IPS-20b (cell line): ENCODE measurements at regions not wholly inside any gene's neighbourhood (a gene's known extent, or its start where the extent isn't known, plus 50 kb on each side); places are given as distances from the start of the nearest gene placed in this dataset.
"Not testable (repeated sequence)": the region's sequence is repeated elsewhere in the genome, so short reads cannot be mapped to it uniquely, and the experiment has no call there.

ENCODE experiments used
- H3K27ac ChIP-seq: one replicate; pipeline ENCODE4 v1.5.1; 2013; ENCODE audit warnings: low read length
- H3K27me3 ChIP-seq: 2 replicates; pipeline ENCODE4 v1.6.1; 2013; ENCODE audit warnings: mild to moderate bottlenecking, low read length, inconsistent platforms; ENCODE audit not compliant: insufficient read depth
- H3K36me3 ChIP-seq: 2 replicates; pipeline ENCODE4 v1.6.1; 2013; ENCODE audit warnings: low read depth, mild to moderate bottlenecking, inconsistent platforms, low read length, moderate library complexity; ENCODE audit not compliant: insufficient read depth
- H3K4me1 ChIP-seq: 2 replicates; pipeline ENCODE4 v1.6.1; 2013; ENCODE audit warnings: mild to moderate bottlenecking, control low read depth, inconsistent platforms, low read length, moderate library complexity; ENCODE audit not compliant: insufficient read depth
- H3K4me3 ChIP-seq: 2 replicates; pipeline ENCODE4 v1.5.1; 2013; ENCODE audit warnings: mild to moderate bottlenecking, low read length, inconsistent platforms
- H3K9ac ChIP-seq: 2 replicates; pipeline ENCODE4 v1.6.1; 2013; ENCODE audit warnings: low read depth, mild to moderate bottlenecking, inconsistent platforms, low read length, moderate library complexity
- H3K9me3 ChIP-seq: 2 replicates; pipeline ENCODE4 v1.6.1; 2013; ENCODE audit warnings: mild to moderate bottlenecking, low read depth, low read length, inconsistent platforms; ENCODE audit not compliant: insufficient read depth

DNA sequence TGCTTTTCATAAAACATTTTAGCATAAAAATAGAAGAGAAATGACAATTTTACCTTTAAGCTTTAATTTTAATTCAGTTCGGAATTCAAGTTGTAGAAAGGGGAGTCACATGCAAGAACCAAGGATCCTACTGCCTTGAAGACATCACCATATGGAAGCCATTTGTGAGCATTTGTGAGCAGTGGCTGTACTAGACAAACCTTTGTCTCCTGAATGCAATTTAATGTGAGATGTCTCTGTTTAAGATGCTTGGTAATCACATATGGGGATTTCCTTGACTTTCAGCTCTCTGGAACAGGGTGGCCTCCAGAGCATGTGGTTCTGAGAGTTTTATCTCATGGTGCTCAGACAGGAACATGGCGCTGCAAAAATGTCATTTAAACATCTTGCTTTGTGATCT lies 421.8 kb downstream of the NYAP2 start:
- H3K27me3 ChIP-seq: no peaks in the 10 kb centered on the region
- no peaks in the 10 kb centered on the region for H3K9me3 ChIP-seq
- no peak overlapping the region for H3K9ac ChIP-seq
- H3K27ac ChIP-seq: no peak overlapping the region
- no peaks in the 10 kb centered on the region for H3K36me3 ChIP-seq
- H3K4me1 ChIP-seq: no peaks in the 10 kb centered on the region
- no peak overlapping the region for H3K4me3 ChIP-seq

GRCh38 chr2:225820826-225821225 lies 421.3 kb downstream of the NYAP2 start:
- no peak overlapping the region for H3K4me3 ChIP-seq
- H3K27me3 ChIP-seq: no peaks in the 10 kb centered on the region

DNA sequence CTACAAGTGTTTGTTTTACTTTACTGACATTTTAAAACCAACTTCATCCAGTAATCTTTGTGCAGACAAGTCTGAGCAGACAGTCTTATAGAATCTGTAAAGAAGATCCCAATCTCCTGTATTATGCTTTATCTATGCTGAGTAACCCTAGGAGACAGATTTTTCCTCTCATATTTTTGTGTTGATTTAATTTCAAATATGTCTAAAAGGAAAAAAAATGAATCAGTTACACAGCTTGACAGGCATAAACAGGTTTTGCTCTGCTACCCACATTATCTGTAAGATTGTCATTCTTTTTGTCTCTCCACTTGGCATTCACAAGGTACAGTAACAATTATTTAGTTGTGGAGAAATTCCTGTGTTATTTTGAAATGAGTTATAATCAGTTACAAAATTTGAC lies 415.0 kb downstream of the NYAP2 start:
- H3K36me3 ChIP-seq: no peaks in the 10 kb centered on the region
- no peak overlapping the region for H3K27ac ChIP-seq
- no peaks in the 10 kb centered on the region for H3K9me3 ChIP-seq
- H3K4me1 ChIP-seq: no peaks in the 10 kb centered on the region
- no peak overlapping the region for H3K9ac ChIP-seq
- H3K27me3 ChIP-seq: no peaks in the 10 kb centered on the region
- H3K4me3 ChIP-seq: no peak overlapping the region

More at GRCh38 chr2:225820826-225821225, 421.3 kb downstream of the NYAP2 start:
- H3K36me3 ChIP-seq: no peaks in the 10 kb centered on the region
- H3K9me3 ChIP-seq: no peaks in the 10 kb centered on the region
- H3K27ac ChIP-seq: no peak overlapping the region
- no peaks in the 10 kb centered on the region for H3K4me1 ChIP-seq
- H3K9ac ChIP-seq: no peak overlapping the region

DNA sequence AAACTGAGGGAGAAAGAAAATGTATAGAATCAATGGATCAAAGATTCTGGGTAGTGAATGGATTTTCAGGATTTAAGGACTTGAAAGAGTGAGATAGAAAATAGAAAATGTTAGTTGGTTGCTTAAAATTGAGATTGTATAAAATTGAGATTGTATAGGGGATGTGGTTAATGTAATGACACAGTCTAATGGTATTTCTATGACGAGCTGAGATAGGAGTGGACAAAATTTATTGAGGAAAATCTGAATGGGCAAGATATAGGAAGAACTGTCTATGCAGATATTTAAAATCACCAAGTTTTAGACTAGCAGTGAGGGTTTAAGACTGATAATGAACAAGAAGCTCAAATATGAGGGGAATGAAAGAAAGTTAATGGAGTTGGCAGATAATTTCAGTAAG lies 406.6 kb downstream of the NYAP2 start:
- Histone ChIP-seq H3K36me3 (no peaks in the 10 kb centered on the region), H3K4me1 (no peaks in the 10 kb centered on the region), H3K27ac (no peak overlapping the region), H3K27me3 (no peaks in the 10 kb centered on the region), H3K4me3 (no peak overlapping the region), H3K9me3 (no peaks in the 10 kb centered on the region), H3K9ac (no peak overlapping the region)

DNA sequence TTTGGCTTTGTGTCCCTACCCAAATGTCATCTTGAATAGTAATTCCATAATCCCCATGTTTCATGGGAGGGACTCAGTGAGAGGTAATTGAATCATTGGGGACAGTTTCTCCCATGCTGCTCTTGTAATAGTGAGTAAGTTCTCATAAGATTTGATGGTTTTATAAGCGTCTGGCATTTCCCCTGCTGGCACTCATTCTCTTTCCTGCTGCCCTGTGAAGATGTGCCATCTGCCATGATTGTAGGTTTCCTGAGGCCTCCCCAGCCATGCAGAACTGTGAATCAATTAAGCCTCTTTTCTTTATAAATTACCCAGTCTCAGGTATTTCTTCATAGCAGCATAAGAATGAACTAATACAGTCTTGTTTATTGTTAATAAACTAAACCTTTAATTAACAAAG lies 402.6 kb downstream of the NYAP2 start:
- not testable (repeated sequence) for H3K9me3 ChIP-seq, H3K27ac ChIP-seq, H3K36me3 ChIP-seq, H3K9ac ChIP-seq, H3K4me1 ChIP-seq, H3K4me3 ChIP-seq, H3K27me3 ChIP-seq

DNA sequence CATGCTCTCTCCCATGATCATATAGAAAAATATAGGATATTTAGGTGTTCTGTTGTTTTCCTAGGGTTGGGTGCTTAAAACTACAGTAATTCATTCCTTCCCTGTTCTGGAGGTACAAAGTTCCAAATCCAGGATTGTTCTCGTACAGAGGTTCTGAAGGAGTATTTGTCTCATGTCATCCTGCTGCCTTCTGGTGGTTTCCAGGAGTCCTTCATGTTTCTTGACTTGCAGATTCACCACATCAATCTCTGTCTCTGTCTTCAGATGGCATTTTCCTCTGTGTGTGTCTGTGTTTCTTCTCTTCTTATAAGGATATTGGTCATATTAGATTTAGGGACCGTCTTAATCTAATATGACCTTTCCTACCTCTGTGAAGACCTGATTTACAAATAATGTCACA lies 397.9 kb downstream of the NYAP2 start:
- no peak overlapping the region for H3K27ac ChIP-seq
- no peaks in the 10 kb centered on the region for H3K27me3 ChIP-seq
- H3K36me3 ChIP-seq: no peaks in the 10 kb centered on the region
- no peaks in the 10 kb centered on the region for H3K4me1 ChIP-seq
- no peaks in the 10 kb centered on the region for H3K9me3 ChIP-seq
- no peak overlapping the region for H3K4me3 ChIP-seq
- no peak overlapping the region for H3K9ac ChIP-seq

- H3K27me3 ChIP-seq: no peaks in the 10 kb centered on the region
- no peak overlapping the region for H3K4me3 ChIP-seq
- no peak overlapping the region for H3K9ac ChIP-seq
- H3K36me3 ChIP-seq: no peaks in the 10 kb centered on the region
- H3K4me1 ChIP-seq: no peaks in the 10 kb centered on the region
- no peaks in the 10 kb centered on the region for H3K9me3 ChIP-seq
- no peak overlapping the region for H3K27ac ChIP-seq
Measured at GRCh38 chr2:225794652-225795400, 395.3 kb downstream of the NYAP2 start.

DNA sequence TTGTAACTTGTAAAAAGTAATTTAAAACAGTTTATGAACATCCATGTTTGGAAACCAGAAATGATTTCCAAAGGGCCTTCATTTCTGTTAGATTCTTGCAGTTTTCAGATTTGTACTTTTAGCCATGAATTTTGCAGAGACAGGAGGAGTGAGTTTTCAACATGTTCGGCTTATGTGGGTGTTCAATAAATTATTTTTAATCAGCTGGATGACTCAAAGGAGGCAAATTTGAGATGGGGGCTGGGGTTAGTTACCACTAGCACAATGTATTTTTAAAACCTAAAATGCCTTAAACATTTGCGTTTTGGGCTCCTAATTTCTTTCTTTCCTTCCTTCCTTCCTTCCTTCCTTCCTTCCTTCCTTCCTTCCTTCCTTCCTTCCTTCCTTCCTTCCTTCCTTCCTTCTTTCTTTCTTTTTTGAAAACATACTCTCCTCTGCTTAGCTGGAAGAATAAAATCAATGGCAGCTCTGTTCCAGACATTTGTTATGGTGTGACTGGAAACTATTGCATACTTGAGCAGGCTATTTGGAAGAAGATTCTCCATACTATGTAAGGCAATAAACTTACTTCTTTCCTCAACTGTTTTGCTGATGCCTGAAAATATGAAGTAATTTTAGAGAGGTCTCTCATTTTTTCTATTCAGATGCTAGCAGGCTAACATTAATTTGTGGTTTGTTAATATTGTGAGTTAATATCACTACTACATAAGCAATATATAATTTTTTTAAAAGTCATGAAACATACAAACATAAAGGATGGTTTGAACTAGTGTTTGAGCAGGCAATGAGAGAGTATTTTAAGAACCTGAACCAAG lies 394.4 kb downstream of the NYAP2 start:
- no peak overlapping the region for H3K4me3 ChIP-seq
- no peak overlapping the region for H3K9ac ChIP-seq
- no peaks in the 10 kb centered on the region for H3K4me1 ChIP-seq
- H3K36me3 ChIP-seq: no peaks in the 10 kb centered on the region
- no peaks in the 10 kb centered on the region for H3K27me3 ChIP-seq
- no peak overlapping the region for H3K27ac ChIP-seq
- H3K9me3 ChIP-seq: no peaks in the 10 kb centered on the region

DNA sequence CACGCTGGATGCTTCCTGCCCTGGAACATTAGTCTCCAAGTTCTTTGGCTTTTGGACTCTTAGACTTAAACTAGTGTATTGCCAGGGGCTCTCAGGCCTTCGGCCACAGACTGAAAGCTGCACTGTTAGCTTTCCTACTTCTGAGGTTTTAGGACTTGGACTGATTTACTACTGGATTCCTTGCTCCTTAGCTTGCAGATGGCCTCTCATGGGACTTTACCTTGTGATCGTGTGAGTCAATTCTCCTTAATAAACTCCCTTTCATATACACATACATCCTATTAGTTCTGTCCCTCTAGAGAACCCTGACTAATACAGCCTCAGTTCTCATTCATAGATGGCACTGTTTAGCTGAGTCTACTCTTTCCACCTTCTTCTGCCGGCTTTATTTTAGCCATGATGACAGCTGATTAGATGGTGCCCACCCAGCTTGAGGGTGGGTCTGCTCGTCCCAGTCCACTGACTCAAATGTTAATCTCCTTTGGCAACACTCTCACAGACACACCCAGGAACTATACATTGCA lies 389.1 kb downstream of the NYAP2 start:
- no peak overlapping the region for H3K27ac ChIP-seq
- H3K27me3 ChIP-seq: no peaks in the 10 kb centered on the region
- no peak overlapping the region for H3K9ac ChIP-seq
- H3K4me1 ChIP-seq: no peaks in the 10 kb centered on the region
- no peaks in the 10 kb centered on the region for H3K36me3 ChIP-seq
- H3K9me3 ChIP-seq: no peaks in the 10 kb centered on the region
- no peak overlapping the region for H3K4me3 ChIP-seq

DNA sequence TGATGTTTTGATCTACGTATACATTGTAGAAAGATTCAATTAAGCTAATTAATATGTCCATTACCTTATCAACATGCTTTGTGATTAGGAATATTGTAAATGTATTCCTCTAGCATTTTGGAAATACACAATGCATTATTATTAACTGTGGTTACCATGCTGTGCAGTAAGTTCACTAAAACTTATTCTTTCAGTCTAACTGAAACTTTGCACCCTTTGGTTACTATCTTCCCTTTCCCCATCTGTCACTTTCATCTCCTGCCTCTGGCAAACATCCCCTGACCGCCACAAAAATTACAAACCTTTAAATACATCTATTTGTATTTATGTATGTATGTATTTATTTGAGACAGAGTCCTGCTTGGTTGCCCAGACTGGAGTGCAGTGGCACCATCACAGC lies 388.0 kb downstream of the NYAP2 start:
- Histone ChIP-seq H3K4me3 (no peak overlapping the region), H3K4me1 (no peaks in the 10 kb centered on the region), H3K9ac (no peak overlapping the region), H3K27me3 (no peaks in the 10 kb centered on the region), H3K9me3 (no peaks in the 10 kb centered on the region), H3K27ac (no peak overlapping the region), H3K36me3 (no peaks in the 10 kb centered on the region)

GRCh38 chr2:225781991-225782390 lies 382.5 kb downstream of the NYAP2 start:
- H3K9ac ChIP-seq: no peak overlapping the region
- no peaks in the 10 kb centered on the region for H3K9me3 ChIP-seq
- no peak overlapping the region for H3K27ac ChIP-seq
- no peaks in the 10 kb centered on the region for H3K36me3 ChIP-seq
- no peaks in the 10 kb centered on the region for H3K4me1 ChIP-seq
- H3K4me3 ChIP-seq: no peak overlapping the region
- H3K27me3 ChIP-seq: no peaks in the 10 kb centered on the region

DNA sequence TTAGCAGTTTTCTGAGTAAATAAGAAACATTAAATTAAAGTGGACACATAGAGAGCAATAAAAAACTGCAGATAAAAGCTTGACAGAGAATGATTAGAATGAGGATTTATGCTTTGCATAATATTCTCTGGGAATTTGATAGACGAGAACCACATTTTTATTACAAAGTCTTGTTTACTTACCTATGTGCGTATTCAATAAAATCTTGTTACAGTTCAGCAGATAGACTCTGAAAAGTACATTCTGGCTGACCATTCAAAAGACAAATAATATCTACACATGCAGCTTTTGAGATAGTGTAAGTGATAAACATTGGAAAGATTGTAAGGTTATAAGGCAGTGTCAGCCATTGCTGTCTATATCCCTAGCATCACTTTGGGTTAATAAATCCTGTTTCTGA lies 381.6 kb downstream of the NYAP2 start:
- H3K27ac ChIP-seq: no peak overlapping the region
- no peak overlapping the region for H3K4me3 ChIP-seq
- no peaks in the 10 kb centered on the region for H3K36me3 ChIP-seq
- no peaks in the 10 kb centered on the region for H3K4me1 ChIP-seq
- no peak overlapping the region for H3K9ac ChIP-seq
- H3K27me3 ChIP-seq: no peaks in the 10 kb centered on the region
- no peaks in the 10 kb centered on the region; the same call in 1 of the 2 replicates for H3K9me3 ChIP-seq
